Calu3 (cell line): ENCODE measurements at regions not wholly inside any gene's neighbourhood (a gene's known extent, or its start where the extent isn't known, plus 50 kb on each side); places are given as distances from the start of the nearest gene placed in this dataset.

Experiments used
- BruUV-seq: library from RNA; stranded (reverse); fragments of 400-500 nt; replicated peaks from 2 replicates; lab custom pipeline; 2021; lab: Mats Ljungman, UMichigan
- CTCF ChIA-PET: fragments of 300-600 bp; sonication (Branson Sonifier 250); formaldehyde crosslinking; loops from one replicate; lab custom pipeline; 2022; ENCODE audit warnings: antibody characterized with exemption; lab: Charles Lee
- DNase-seq: peaks from one replicate; pipeline ENCODE4 v3.0.0; 2022
- H3K27ac Mint-ChIP-seq: one replicate; pipeline ENCODE4 v1.8.0; 2022; ENCODE audit warnings: mixed read lengths; ENCODE audit not compliant: unreplicated experiment
- H3K27me3 Mint-ChIP-seq: one replicate; pipeline ENCODE4 v1.8.0; 2022; ENCODE audit warnings: mixed read lengths; ENCODE audit not compliant: unreplicated experiment
- H3K36me3 Mint-ChIP-seq: one replicate; pipeline ENCODE4 v1.8.0; 2022; ENCODE audit warnings: mild to moderate bottlenecking, moderate library complexity, mixed read lengths; ENCODE audit not compliant: insufficient read depth, unreplicated experiment
- H3K4me1 Mint-ChIP-seq: one replicate; pipeline ENCODE4 v1.8.0; 2022; ENCODE audit warnings: mild to moderate bottlenecking, low read depth, mixed read lengths; ENCODE audit not compliant: unreplicated experiment
- H3K4me3 Mint-ChIP-seq: one replicate; pipeline ENCODE4 v1.8.0; 2022; ENCODE audit warnings: mild to moderate bottlenecking, low read depth, moderate library complexity, mixed read lengths; ENCODE audit not compliant: unreplicated experiment
- H3K9me3 Mint-ChIP-seq: one replicate; pipeline ENCODE4 v1.8.0; 2022; ENCODE audit warnings: low read depth, mixed read lengths; ENCODE audit not compliant: unreplicated experiment
- intact Hi-C: fragments of 100-400 bp; cut with micrococcal nuclease; formaldehyde crosslinking; loops from one replicate; pipeline ENCODE4 v1.10.0; 2022; ENCODE audit not compliant: unreplicated experiment
- TF ChIP-seq, protein P1 (sequence below): fragments of 200-600 bp; IDR thresholded peaks from one replicate; pipeline ENCODE4 v1.8.0; 2022; ENCODE audit warnings: antibody characterized with exemption; ENCODE audit not compliant: unreplicated experiment

DNA sequence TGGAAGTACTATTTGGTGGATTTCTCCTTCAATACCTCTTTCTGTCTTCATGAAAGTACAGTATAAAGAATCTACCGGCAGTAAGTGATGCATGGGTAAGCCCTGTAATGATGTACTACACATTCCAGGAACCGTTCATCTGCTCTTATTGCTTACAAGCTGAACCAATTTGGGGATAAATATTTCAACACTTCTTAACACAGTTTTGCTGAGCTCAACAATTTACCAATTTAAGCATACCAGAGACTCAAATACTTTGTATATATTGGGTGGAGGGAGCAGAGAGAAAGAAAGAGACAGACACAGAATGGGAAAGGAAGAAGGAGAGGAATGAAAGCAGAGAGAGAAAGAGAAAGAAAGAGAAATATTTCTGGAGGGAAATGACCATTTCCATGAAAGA, 821.1 kb upstream of the FLRT2 start:
- BruUV-seq, result no TSS peak
- Mint-ChIP-seq H3K4me3 (no peak overlapping the region), H3K36me3 (no peaks in the 10 kb centered on the region), H3K27me3 (no peaks in the 10 kb centered on the region), H3K27ac (no peak overlapping the region), H3K9me3 (peaks cover 21% of the 10 kb centered on the region), H3K4me1 (no peaks in the 10 kb centered on the region)
- CTCF ChIA-PET, result no interaction called here
- intact Hi-C loops, result no loop called here
- no peak for DNase-seq
- TF ChIP-seq, protein P1, sequence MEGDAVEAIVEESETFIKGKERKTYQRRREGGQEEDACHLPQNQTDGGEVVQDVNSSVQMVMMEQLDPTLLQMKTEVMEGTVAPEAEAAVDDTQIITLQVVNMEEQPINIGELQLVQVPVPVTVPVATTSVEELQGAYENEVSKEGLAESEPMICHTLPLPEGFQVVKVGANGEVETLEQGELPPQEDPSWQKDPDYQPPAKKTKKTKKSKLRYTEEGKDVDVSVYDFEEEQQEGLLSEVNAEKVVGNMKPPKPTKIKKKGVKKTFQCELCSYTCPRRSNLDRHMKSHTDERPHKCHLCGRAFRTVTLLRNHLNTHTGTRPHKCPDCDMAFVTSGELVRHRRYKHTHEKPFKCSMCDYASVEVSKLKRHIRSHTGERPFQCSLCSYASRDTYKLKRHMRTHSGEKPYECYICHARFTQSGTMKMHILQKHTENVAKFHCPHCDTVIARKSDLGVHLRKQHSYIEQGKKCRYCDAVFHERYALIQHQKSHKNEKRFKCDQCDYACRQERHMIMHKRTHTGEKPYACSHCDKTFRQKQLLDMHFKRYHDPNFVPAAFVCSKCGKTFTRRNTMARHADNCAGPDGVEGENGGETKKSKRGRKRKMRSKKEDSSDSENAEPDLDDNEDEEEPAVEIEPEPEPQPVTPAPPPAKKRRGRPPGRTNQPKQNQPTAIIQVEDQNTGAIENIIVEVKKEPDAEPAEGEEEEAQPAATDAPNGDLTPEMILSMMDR, result no peak

DNA sequence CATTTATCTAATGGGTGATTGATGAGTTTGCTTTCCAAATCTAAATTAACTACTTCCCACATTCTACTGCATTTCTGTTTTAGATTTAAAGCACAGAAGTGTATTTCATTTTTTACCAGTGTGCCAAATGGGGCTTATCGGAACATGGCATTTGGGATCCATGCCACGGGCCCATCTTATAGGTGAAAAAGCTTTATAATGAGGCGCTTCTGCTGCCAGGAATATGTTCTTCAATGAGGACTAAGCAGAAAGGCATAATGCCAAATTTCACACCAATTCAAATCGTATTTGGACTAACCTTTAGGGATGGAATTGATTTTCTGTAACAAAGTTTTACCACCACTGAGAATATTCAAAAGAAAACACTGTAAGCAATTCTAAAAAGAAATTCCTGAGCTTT, 803.5 kb upstream of the FLRT2 start:
- peaks cover 7% of the 10 kb centered on the region for H3K9me3 Mint-ChIP-seq
- DNase-seq, result no peak
- no peak overlapping the region for H3K27ac Mint-ChIP-seq
- TF ChIP-seq, protein P1, result no peak
- no peaks in the 10 kb centered on the region for H3K36me3 Mint-ChIP-seq
- no peaks in the 10 kb centered on the region for H3K4me1 Mint-ChIP-seq
- no TSS peak for BruUV-seq
- CTCF ChIA-PET, result no interaction called here
- no peak overlapping the region for H3K4me3 Mint-ChIP-seq
- intact Hi-C loops, result no loop called here
- H3K27me3 Mint-ChIP-seq, result no peaks in the 10 kb centered on the region

DNA sequence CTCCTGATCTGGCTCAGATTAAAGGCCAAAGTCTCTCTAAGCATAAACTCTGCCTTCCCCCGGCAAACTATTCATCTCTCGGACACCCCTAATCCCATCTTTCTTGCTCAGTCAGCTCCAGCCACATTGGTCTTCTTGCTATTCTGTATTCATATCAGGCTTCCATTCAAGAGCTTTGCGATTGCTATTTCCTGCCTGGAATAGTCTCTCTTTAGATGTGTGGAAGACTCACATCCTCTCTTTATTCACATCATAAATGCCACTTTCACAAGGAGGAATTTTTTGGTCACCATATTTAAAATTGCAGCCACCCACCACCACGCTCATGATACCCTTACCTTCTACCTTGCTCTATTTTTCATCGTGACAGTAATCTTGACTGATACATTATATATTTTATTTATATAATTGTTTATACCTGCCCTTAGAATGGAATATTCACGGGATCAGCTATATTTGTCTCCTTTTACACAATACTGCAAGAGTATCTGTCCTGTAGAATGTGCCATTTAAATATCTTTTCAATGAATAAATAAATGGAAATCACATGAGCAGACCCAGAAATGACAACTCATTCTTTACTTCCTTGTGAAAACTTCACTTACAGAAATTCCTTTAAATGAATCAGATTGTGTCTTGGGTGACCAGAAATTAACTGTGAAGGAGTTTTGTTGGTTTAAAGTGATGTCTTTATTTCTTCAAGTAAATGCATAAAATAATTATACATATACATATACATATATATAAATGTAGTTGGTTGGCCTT, 780.6 kb upstream of the FLRT2 start:
- Mint-ChIP-seq H3K9me3 (peaks cover 18% of the 10 kb centered on the region), H3K27ac (no peak overlapping the region), H3K36me3 (no peaks in the 10 kb centered on the region), H3K4me3 (no peak overlapping the region), H3K27me3 (no peaks in the 10 kb centered on the region), H3K4me1 (no peaks in the 10 kb centered on the region)
- CTCF ChIA-PET, result no interaction called here
- no TSS peak for BruUV-seq
- DNase-seq, result no peak
- intact Hi-C loops, result no loop called here
- TF ChIP-seq, protein P1, result no peak

DNA sequence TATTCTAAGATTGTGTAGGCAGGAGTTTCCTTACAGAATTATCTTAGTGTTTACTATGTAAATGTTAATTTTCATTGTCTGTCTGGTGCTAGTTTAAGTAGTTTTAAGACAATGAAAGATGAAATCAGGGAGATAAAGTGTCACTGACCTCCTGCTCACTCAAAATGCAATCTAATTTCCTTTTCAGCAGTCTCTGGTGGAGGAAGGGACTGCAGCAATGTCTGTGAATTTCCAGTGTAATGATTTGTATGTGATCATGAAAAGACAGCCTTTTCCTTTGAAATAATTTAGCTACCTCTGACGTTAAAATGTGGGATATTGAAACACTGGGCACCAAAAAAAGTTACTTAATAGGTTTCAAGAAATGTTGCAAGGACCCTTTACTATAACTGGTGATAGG, 779.7 kb upstream of the FLRT2 start:
- no peak overlapping the region for H3K27ac Mint-ChIP-seq
- intact Hi-C loops, result no loop called here
- no peak for DNase-seq
- no TSS peak for BruUV-seq
- no peaks in the 10 kb centered on the region for H3K27me3 Mint-ChIP-seq
- no peaks in the 10 kb centered on the region for H3K36me3 Mint-ChIP-seq
- H3K9me3 Mint-ChIP-seq, result peaks cover 18% of the 10 kb centered on the region
- CTCF ChIA-PET, result no interaction called here
- TF ChIP-seq, protein P1, result no peak
- H3K4me1 Mint-ChIP-seq, result no peaks in the 10 kb centered on the region
- no peak overlapping the region for H3K4me3 Mint-ChIP-seq
